H1 (cell line): ENCODE measurements at regions not wholly inside any gene's neighbourhood (a gene's known extent, or its start where the extent isn't known, plus 50 kb on each side); places are given as distances from the start of the nearest gene placed in this dataset.

ENCODE experiments used
- ASH2L ChIP-seq: fragments of 200-600, 300-600 bp; sonication (generic); IDR thresholded peaks from one replicate; pipeline ENCODE4 v1.7.1; 2017; ENCODE audit warnings: low read length
- BCL11A ChIP-seq, 2 experiments: IDR thresholded peaks; one replicate each; pipeline ENCODE4 v1.6.1; 2011; ENCODE audit warnings: low read depth in 2 of 2, low read length in 2 of 2, mild to moderate bottlenecking in 2 of 2
- CEBPB ChIP-seq: IDR thresholded peaks from 2 replicates; pipeline ENCODE4 v1.6.1; 2012; ENCODE audit warnings: low read depth, low read length
- POU5F1 ChIP-seq: IDR thresholded peaks from 2 replicates; pipeline ENCODE4 v1.6.1; 2011; ENCODE audit warnings: low read depth, mild to moderate bottlenecking, low read length, moderate library complexity
- RBBP5 ChIP-seq: IDR thresholded peaks from 2 replicates; pipeline ENCODE4 v1.7.1; 2012; ENCODE audit warnings: low read depth, mild to moderate bottlenecking, inconsistent platforms, low read length, moderate library complexity, borderline replicate concordance
- SIX5 ChIP-seq: IDR thresholded peaks from 2 replicates; pipeline ENCODE4 v1.6.1; 2011; ENCODE audit warnings: mild to moderate bottlenecking, low read depth, low read length
- SRF ChIP-seq: IDR thresholded peaks from 2 replicates; pipeline ENCODE4 v1.6.1; 2011; ENCODE audit warnings: mild to moderate bottlenecking, low read depth, low read length, moderate library complexity

DNA sequence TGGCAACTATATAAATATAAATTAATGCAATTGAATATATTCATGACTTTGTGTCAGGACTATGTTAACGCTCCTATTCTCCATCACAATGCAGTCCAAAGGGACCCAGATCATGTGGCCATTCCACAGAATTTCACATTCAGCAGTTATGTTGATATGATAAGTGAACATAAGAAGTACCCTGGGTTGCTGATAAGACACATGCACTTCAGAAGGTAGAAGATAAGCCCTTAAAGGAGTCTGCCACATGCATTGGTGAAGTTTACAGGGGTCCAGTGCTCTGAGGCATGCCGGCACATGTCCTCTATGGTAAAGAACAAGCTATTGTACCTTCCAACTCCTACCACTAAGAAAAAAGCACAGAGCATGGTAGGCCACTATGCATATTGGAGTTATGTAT lies 76.4 kb downstream of the PHAX start (continued):
- TF ChIP-seq RBBP5 (no peak), SIX5 (no peak), ASH2L (no peak), POU5F1 (no peak), SRF (no peak), BCL11A (IDR thresholded peaks at IDR 0.05; ENCODE audit: low read depth in 2 of 2, low read length in 2 of 2) (no peak), CEBPB (no peak)
